ENCODE measurements at regions not wholly inside any gene's neighbourhood (a gene's known extent, or its start where the extent isn't known, plus 50 kb on each side); places are given as distances from the start of the nearest gene placed in this dataset.

DNA sequence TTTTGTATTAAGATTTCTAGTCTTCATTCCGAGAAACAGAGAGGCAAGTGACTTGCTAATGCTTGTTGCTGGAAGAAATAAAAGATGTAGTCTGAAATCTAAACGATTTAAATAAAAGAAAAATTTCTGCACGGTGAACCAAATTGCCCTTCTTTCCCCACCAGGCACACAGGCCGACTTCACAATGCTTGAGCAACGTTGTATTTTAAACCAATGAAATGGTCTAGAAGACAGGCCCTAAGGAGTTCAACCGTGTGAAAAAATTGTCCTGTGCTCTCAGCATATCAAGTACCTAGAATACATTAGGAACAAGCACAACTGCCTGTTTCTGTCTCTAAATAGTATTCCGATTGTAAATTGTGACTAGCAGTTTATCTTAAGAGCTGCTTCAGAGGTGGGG lies 308.8 kb upstream of the SOX4 start:
- TF ChIP-seq GATA2 (IDR thresholded peaks at IDR 0.05; ENCODE audit: low read depth, low read length) (no peak), GATA3 (IDR thresholded peaks at IDR 0.05; ENCODE audit: low read depth, low read length) (no peak)

All from SH-SY5Y (cell line).